Osteocyte (in vitro differentiated cells): ENCODE measurements at regions not wholly inside any gene's neighbourhood (a gene's known extent, or its start where the extent isn't known, plus 50 kb on each side); places are given as distances from the start of the nearest gene placed in this dataset.

Source experiments
- DNase-seq: peaks from one replicate; pipeline ENCODE4 v3.0.0; 2021; ENCODE audit warnings: mixed read lengths; ENCODE audit not compliant: unreplicated experiment; ENCODE audit errors: extremely low spot score
- H3K27ac Mint-ChIP-seq: one replicate; pipeline ENCODE4 v1.8.0; 2021; ENCODE audit warnings: mild to moderate bottlenecking, mixed read lengths; ENCODE audit not compliant: unreplicated experiment
- H3K27me3 Mint-ChIP-seq: one replicate; pipeline ENCODE4 v1.8.0; 2021; ENCODE audit warnings: mixed read lengths; ENCODE audit not compliant: unreplicated experiment
- H3K36me3 Mint-ChIP-seq: one replicate; pipeline ENCODE4 v1.8.0; 2021; ENCODE audit warnings: mixed read lengths; ENCODE audit not compliant: unreplicated experiment
- H3K4me1 Mint-ChIP-seq: one replicate; pipeline ENCODE4 v1.8.0; 2021; ENCODE audit warnings: mixed read lengths; ENCODE audit not compliant: unreplicated experiment
- H3K4me3 Mint-ChIP-seq: one replicate; pipeline ENCODE4 v1.8.0; 2021; ENCODE audit warnings: mild to moderate bottlenecking, moderate library complexity, mixed read lengths; ENCODE audit not compliant: unreplicated experiment
- H3K9me3 Mint-ChIP-seq: one replicate; pipeline ENCODE4 v1.8.0; 2021; ENCODE audit warnings: mixed read lengths; ENCODE audit not compliant: unreplicated experiment
- CTCF ChIP-seq: fragments of 200-600 bp; sonication (generic); IDR thresholded peaks from 2 replicates; pipeline ENCODE4 v1.5.0; 2021; ENCODE audit warnings: antibody characterized with exemption, mild to moderate bottlenecking, moderate library complexity

- Mint-ChIP-seq H3K4me3 (no peak overlapping the region), H3K9me3 (no peaks in the 10 kb centered on the region), H3K36me3 (no peaks in the 10 kb centered on the region), H3K27me3 (no peaks in the 10 kb centered on the region), H3K27ac (no peak overlapping the region), H3K4me1 (peaks cover 3% of the 10 kb centered on the region)
- TF ChIP-seq CTCF = no peak
- DNase-seq = no peak
Observed at GRCh38 chr5:106757672-106758071, 913.1 kb downstream of the EFNA5 start.

DNA sequence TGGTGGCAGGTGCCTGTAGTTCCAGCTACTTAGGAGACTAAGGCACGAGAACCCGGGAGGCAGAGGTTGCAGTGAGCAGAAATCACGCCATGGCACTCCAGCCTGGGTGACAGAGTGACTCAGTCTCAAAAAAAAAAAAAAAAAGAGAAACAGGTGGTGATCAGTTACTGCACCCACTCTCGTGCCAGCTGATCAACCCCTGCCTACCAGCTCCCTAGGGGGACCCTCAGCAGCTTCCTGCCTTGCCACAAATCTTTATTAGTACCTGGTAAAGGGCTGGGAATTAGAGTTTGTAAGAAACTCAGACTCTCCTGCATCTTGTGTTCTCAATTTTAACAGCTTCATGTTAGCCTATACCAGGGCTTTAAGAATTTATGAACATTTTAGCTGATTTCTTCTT lies 914.9 kb downstream of the EFNA5 start:
- peaks cover 3% of the 10 kb centered on the region for H3K4me1 Mint-ChIP-seq
- no peak for TF ChIP-seq CTCF
- no peaks in the 10 kb centered on the region for H3K36me3 Mint-ChIP-seq
- H3K27ac Mint-ChIP-seq = no peak overlapping the region
- H3K27me3 Mint-ChIP-seq = no peaks in the 10 kb centered on the region
- DNase-seq = no peak
- no peak overlapping the region for H3K4me3 Mint-ChIP-seq
- no peaks in the 10 kb centered on the region for H3K9me3 Mint-ChIP-seq

GRCh38 chr5:106755066-106755465 lies 915.7 kb downstream of the EFNA5 start:
- TF ChIP-seq CTCF = no peak
- no peak for DNase-seq
- Mint-ChIP-seq H3K9me3 (no peaks in the 10 kb centered on the region), H3K4me3 (no peak overlapping the region), H3K27me3 (no peaks in the 10 kb centered on the region), H3K36me3 (no peaks in the 10 kb centered on the region), H3K4me1 (peaks cover 3% of the 10 kb centered on the region), H3K27ac (no peak overlapping the region)

DNA sequence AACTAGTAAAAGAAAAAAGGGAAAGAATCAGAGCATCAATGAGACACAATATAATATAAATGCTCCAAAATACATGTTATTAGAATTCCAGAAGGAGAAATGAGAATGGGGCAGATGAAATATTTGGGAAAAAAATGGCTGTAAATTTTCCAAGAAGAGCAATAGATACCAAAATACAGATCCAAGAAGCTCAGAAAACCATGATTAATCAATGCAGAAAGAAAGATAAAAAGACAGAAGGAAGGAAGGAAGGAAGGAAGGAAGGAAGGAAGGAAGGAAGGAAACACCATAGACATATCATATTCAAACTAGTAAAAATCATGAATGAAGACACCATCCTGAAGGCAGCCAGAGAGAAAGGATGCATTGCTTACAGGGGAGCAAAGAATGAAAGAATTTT lies 920.9 kb downstream of the EFNA5 start:
- Mint-ChIP-seq H3K4me1 (no peaks in the 10 kb centered on the region), H3K9me3 (no peaks in the 10 kb centered on the region), H3K27me3 (no peaks in the 10 kb centered on the region), H3K4me3 (no peak overlapping the region), H3K36me3 (peaks cover 3% of the 10 kb centered on the region), H3K27ac (no peak overlapping the region)
- TF ChIP-seq CTCF = no peak
- no peak for DNase-seq

DNA sequence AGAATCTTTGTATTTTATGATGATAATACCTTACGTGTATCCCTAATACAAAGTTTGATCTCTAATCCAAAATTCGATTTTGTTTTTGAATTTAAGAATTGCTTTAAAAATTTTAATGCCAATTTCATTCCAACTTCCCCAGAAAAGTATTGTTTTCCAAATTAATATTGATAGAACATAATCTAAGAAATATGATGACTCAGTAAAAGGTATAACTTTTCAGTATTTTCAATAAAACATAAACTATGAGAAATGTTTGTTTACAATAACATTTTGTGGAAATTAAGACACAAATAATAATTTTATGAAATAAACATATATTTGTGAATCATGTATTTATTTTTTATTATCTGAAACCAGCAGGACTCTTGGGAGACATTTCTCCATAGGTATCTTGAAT lies 931.6 kb downstream of the EFNA5 start:
- no peaks in the 10 kb centered on the region for H3K27me3 Mint-ChIP-seq
- no peak overlapping the region for H3K4me3 Mint-ChIP-seq
- DNase-seq = no peak
- H3K4me1 Mint-ChIP-seq = no peaks in the 10 kb centered on the region
- H3K27ac Mint-ChIP-seq = no peak overlapping the region
- peaks cover 20% of the 10 kb centered on the region for H3K9me3 Mint-ChIP-seq
- TF ChIP-seq CTCF = no peak
- peaks cover 2% of the 10 kb centered on the region for H3K36me3 Mint-ChIP-seq
